ENCODE measurements at regions not wholly inside any gene's neighbourhood (a gene's known extent, or its start where the extent isn't known, plus 50 kb on each side); places are given as distances from the start of the nearest gene placed in this dataset.

DNA sequence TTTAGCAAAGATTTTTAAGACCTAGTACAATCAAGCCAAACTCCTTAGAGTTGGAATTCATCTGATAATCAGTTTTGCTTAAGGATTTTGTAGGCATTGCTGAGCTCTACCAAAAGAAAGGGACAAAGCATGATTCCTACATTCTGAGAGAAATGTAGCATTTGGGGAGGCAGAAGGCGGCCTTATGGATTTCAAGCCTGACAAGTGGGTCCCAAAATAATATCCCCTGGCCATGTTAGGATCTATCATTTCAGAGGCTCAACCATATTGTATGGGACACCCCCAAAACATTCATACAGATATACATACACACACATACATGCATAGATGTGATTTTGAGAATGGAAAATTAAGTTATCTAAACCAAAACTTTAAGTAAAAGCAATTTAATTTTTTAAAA lies 257.8 kb upstream of the VLDLR start:
- Histone ChIP-seq H3K27ac (ENCODE audit: poor library complexity, severe bottlenecking) (no peak overlapping the region), H3K4me3 (ENCODE audit: severe bottlenecking) (no peak overlapping the region), H3K27me3 (ENCODE audit: insufficient read depth, poor library complexity, severe bottlenecking) (no peaks in the 10 kb centered on the region), H3K9me3 (ENCODE audit: severe bottlenecking) (no peaks in the 10 kb centered on the region), H3K36me3 (ENCODE audit: low read depth) (no peaks in the 10 kb centered on the region), H3K4me1 (ENCODE audit: insufficient read depth, poor library complexity, severe bottlenecking) (peaks cover 7% of the 10 kb centered on the region)
- TF ChIP-seq, protein P1, sequence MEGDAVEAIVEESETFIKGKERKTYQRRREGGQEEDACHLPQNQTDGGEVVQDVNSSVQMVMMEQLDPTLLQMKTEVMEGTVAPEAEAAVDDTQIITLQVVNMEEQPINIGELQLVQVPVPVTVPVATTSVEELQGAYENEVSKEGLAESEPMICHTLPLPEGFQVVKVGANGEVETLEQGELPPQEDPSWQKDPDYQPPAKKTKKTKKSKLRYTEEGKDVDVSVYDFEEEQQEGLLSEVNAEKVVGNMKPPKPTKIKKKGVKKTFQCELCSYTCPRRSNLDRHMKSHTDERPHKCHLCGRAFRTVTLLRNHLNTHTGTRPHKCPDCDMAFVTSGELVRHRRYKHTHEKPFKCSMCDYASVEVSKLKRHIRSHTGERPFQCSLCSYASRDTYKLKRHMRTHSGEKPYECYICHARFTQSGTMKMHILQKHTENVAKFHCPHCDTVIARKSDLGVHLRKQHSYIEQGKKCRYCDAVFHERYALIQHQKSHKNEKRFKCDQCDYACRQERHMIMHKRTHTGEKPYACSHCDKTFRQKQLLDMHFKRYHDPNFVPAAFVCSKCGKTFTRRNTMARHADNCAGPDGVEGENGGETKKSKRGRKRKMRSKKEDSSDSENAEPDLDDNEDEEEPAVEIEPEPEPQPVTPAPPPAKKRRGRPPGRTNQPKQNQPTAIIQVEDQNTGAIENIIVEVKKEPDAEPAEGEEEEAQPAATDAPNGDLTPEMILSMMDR (IDR thresholded peaks at IDR 0.05; ENCODE audit: poor library complexity, severe bottlenecking): no peak
- no peak for ATAC-seq (ENCODE audit: low read depth)
- DNase-seq (ENCODE audit: low spot score): no peak

DNA sequence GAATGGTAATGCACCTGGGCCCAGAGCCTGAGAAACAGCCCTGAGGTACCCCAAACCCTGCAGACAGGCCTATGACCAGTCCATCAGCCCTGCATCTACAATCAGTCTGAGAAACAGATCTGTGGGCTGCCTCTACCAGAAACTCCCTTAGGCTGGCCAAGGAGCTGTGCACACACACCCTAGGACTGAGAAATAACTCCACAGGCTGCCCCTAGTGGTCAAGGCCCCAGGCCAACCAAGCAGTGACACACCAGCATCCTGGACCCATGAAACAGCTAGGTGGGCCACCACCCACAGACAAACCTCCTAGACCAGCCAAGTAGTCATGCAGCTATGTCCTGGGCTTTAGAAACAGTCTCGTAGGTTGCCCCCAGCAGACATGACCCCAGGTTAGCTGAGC lies 253.6 kb upstream of the VLDLR start:
- no peaks in the 10 kb centered on the region for H3K4me1 ChIP-seq (ENCODE audit: insufficient read depth, poor library complexity, severe bottlenecking)
- H3K9me3 ChIP-seq (ENCODE audit: severe bottlenecking): no peaks in the 10 kb centered on the region
- H3K27ac ChIP-seq (ENCODE audit: poor library complexity, severe bottlenecking): no peak overlapping the region
- TF ChIP-seq, protein P1 (IDR thresholded peaks at IDR 0.05; ENCODE audit: poor library complexity, severe bottlenecking): no peak
- DNase-seq (ENCODE audit: low spot score) (no peak), ATAC-seq (ENCODE audit: low read depth) (0 out of 3 replicates have a peak, but pooled peaks have one; percentile 25)
- no peaks in the 10 kb centered on the region for H3K36me3 ChIP-seq (ENCODE audit: low read depth)
- no peak overlapping the region for H3K4me3 ChIP-seq (ENCODE audit: severe bottlenecking)
- no peaks in the 10 kb centered on the region for H3K27me3 ChIP-seq (ENCODE audit: insufficient read depth, poor library complexity, severe bottlenecking)

DNA sequence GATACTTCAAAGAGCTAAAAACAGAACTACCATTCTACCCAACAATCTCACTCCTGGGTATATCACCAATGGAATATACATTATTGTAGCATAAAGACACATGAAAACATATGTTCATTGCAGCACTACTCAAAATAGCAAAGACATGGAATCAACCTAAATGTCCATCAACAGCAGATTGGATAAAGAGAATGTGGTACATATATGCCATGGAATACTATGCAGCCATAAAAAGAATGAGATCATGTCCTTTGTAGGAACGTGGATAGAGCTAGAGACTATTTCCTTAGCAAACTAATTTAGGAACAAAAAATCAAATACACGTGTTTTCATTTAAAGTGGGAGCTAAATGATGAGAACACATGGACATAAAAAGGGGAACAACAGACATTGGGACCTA lies 247.9 kb upstream of the VLDLR start:
- H3K27me3 ChIP-seq (ENCODE audit: insufficient read depth, poor library complexity, severe bottlenecking): no peaks in the 10 kb centered on the region
- TF ChIP-seq, protein P1 (IDR thresholded peaks at IDR 0.05; ENCODE audit: poor library complexity, severe bottlenecking): no peak
- ATAC-seq (ENCODE audit: low read depth): no peak
- H3K36me3 ChIP-seq (ENCODE audit: low read depth): no peaks in the 10 kb centered on the region
- DNase-seq (ENCODE audit: low spot score): no peak
- no peaks in the 10 kb centered on the region for H3K9me3 ChIP-seq (ENCODE audit: severe bottlenecking)
- no peak overlapping the region for H3K27ac ChIP-seq (ENCODE audit: poor library complexity, severe bottlenecking)
- H3K4me1 ChIP-seq (ENCODE audit: insufficient read depth, poor library complexity, severe bottlenecking): no peaks in the 10 kb centered on the region
- no peak overlapping the region for H3K4me3 ChIP-seq (ENCODE audit: severe bottlenecking)

DNA sequence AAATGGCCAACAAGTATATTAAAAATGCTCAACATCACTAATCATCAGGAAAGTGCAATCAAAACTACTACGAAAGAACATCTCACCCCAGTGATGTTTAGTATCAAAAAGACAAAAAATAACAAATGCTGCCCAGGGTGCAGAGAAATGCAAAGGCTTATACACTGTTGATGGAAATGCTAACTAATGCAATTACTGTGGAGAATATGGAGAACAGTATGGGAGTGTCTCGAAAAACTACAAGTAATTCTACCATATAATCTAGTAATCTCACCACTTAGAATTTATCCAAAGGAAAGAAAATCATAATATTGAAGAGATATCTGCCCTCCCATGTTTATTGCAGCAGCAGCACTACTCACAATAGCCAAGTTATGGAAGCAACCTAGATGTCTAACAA lies 246.5 kb upstream of the VLDLR start:
- no peaks in the 10 kb centered on the region for H3K27me3 ChIP-seq (ENCODE audit: insufficient read depth, poor library complexity, severe bottlenecking)
- no peaks in the 10 kb centered on the region for H3K9me3 ChIP-seq (ENCODE audit: severe bottlenecking)
- no peaks in the 10 kb centered on the region for H3K36me3 ChIP-seq (ENCODE audit: low read depth)
- H3K27ac ChIP-seq (ENCODE audit: poor library complexity, severe bottlenecking): no peak overlapping the region
- ATAC-seq (ENCODE audit: low read depth): no peak
- no peak overlapping the region for H3K4me3 ChIP-seq (ENCODE audit: severe bottlenecking)
- no peak for DNase-seq (ENCODE audit: low spot score)
- H3K4me1 ChIP-seq (ENCODE audit: insufficient read depth, poor library complexity, severe bottlenecking): no peaks in the 10 kb centered on the region
- TF ChIP-seq, protein P1 (IDR thresholded peaks at IDR 0.05; ENCODE audit: poor library complexity, severe bottlenecking): no peak

DNA sequence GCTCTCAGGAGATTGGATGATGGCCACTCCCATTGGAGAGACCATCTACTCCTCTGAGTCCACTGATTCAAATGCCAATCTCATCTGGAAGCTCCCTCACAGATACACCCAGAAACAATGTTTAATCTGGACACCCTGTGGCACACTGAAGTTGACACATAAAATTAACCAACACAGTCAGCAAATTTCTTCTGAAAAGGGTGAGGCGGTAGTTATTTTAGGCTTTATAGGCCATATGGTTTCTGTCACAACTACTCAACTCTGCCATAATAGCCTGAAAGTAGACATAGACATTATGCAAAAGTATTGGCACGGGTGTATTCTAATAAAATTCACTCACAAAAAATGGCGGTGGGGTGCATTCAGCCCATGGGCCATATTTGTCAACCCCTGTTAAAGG lies 244.5 kb upstream of the VLDLR start:
- TF ChIP-seq, protein P1 (IDR thresholded peaks at IDR 0.05; ENCODE audit: poor library complexity, severe bottlenecking): no peak
- no peak overlapping the region for H3K4me3 ChIP-seq (ENCODE audit: severe bottlenecking)
- no peaks in the 10 kb centered on the region for H3K9me3 ChIP-seq (ENCODE audit: severe bottlenecking)
- no peak overlapping the region for H3K27ac ChIP-seq (ENCODE audit: poor library complexity, severe bottlenecking)
- no peaks in the 10 kb centered on the region for H3K4me1 ChIP-seq (ENCODE audit: insufficient read depth, poor library complexity, severe bottlenecking)
- DNase-seq (ENCODE audit: low spot score) (no peak), ATAC-seq (ENCODE audit: low read depth) (no peak)
- peaks cover 3% of the 10 kb centered on the region for H3K27me3 ChIP-seq (ENCODE audit: insufficient read depth, poor library complexity, severe bottlenecking)
- no peaks in the 10 kb centered on the region for H3K36me3 ChIP-seq (ENCODE audit: low read depth)

Measured in RWPE2 (cell line).